ENCODE measurements at regions not wholly inside any gene's neighbourhood (a gene's known extent, or its start where the extent isn't known, plus 50 kb on each side); places are given as distances from the start of the nearest gene placed in this dataset.

DNA sequence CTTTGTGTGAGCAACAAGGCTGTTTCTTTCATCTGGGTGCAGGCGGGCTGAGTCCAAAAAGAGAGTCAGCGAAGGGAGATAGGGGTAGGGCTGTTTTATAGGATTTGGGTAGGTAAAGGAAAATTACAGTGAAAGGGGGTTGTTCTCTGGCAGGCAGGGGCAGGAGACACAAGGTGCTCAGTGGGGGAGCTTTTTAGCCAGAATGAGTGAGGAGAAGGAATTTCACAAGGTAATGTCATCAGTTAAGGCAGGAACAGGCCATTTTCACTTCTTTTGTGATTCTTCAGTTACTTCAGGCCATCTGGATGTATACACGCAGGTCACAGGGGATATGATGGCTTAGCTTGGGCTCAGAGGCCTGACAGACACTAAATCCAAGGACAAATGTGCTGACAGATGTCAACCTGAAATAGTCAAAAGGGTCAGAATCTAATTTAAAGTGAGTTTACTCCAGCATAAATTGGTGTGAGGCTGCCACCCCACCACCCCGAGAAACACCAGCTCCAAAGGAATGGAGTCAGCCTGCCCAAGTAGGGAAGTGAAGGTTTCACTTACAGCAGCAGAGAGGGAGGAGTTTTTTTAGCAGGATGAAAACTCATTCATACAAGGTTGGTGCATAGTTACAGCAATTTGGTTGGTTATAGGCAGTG lies 560.0 kb upstream of the CDH4 start:
- TF ChIP-seq, protein P1, sequence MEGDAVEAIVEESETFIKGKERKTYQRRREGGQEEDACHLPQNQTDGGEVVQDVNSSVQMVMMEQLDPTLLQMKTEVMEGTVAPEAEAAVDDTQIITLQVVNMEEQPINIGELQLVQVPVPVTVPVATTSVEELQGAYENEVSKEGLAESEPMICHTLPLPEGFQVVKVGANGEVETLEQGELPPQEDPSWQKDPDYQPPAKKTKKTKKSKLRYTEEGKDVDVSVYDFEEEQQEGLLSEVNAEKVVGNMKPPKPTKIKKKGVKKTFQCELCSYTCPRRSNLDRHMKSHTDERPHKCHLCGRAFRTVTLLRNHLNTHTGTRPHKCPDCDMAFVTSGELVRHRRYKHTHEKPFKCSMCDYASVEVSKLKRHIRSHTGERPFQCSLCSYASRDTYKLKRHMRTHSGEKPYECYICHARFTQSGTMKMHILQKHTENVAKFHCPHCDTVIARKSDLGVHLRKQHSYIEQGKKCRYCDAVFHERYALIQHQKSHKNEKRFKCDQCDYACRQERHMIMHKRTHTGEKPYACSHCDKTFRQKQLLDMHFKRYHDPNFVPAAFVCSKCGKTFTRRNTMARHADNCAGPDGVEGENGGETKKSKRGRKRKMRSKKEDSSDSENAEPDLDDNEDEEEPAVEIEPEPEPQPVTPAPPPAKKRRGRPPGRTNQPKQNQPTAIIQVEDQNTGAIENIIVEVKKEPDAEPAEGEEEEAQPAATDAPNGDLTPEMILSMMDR (conservative IDR thresholded peaks at IDR 0.05; ENCODE audit: low read depth, low read length) = no peak
- no peak for TF ChIP-seq MXI1 (IDR thresholded peaks at IDR 0.05; ENCODE audit: borderline replicate concordance, low read depth, low read length)
